ENCODE measurements at regions not wholly inside any gene's neighbourhood (a gene's known extent, or its start where the extent isn't known, plus 50 kb on each side); places are given as distances from the start of the nearest gene placed in this dataset.

DNA sequence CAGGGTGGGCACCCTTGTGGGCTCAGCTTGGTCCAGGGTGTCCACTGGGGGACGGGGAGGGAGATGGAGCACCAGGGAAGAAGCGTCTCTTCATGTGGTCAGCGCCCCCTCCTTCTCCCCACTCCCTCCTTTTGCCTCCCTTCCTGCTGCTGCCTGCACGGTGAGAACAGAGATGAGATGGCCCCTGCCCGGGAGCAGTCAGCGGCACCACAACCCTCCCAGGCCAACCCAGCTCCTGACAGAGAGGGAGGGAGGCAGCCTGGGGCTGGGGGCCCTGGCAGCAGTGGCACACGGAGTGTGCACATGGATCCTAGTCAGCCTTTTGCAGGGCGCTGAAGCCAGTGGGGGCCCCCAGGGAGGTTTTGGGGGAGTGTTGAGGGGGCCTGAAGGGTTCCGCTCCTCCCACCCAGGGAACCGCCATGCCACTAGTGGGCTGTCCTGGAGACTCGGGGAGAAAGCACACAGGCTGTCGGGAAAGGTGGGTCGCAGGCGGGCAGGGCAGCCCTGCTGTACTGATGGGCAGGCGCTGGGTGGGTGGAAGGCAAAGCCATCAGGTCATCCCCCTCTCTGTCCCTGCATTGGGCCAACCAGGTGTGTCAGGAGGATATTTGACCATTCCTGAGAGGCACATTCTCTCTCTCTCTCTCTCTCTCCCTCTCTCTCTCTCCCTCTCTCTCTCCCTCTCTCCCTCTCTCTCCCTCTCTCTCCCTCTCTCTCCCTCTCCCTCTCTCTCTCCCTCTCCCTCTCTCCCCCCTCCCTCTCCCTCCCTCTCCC lies 94.3 kb upstream of the BHLHE23 start:
- peak overlapping the region in 2 of 5 experiments; percentile 79 to 85 for H3K4me3 ChIP-seq (ENCODE audit: control extremely low read depth in 1 of 5, extremely low read depth in 1 of 5, insufficient read depth in 1 of 5, low read depth in 2 of 5, low read length in 4 of 5)
- TF ChIP-seq, protein P1, sequence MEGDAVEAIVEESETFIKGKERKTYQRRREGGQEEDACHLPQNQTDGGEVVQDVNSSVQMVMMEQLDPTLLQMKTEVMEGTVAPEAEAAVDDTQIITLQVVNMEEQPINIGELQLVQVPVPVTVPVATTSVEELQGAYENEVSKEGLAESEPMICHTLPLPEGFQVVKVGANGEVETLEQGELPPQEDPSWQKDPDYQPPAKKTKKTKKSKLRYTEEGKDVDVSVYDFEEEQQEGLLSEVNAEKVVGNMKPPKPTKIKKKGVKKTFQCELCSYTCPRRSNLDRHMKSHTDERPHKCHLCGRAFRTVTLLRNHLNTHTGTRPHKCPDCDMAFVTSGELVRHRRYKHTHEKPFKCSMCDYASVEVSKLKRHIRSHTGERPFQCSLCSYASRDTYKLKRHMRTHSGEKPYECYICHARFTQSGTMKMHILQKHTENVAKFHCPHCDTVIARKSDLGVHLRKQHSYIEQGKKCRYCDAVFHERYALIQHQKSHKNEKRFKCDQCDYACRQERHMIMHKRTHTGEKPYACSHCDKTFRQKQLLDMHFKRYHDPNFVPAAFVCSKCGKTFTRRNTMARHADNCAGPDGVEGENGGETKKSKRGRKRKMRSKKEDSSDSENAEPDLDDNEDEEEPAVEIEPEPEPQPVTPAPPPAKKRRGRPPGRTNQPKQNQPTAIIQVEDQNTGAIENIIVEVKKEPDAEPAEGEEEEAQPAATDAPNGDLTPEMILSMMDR (IDR thresholded peaks at IDR 0.05), result no peak
- no peak for TF ChIP-seq EZH2 (IDR thresholded peaks at IDR 0.05; ENCODE audit: borderline replicate concordance, insufficient read depth, low read depth, low read length, poor library complexity, severe bottlenecking)
- no peaks in the 10 kb centered on the region for H4K20me1 ChIP-seq (ENCODE audit: control insufficient read depth, insufficient read depth, low read length, poor library complexity, severe bottlenecking)
- CTCF ChIA-PET, result no interaction called here
- Mint-ChIP-seq H3K4me3 (no peak overlapping the region), H3K9me3 (ENCODE audit: insufficient read depth) (no peaks in the 10 kb centered on the region), H3K4me1 (peaks cover 7% of the 10 kb centered on the region), H3K27me3 (no peaks in the 10 kb centered on the region), H3K27ac (no peak overlapping the region)
- ATAC-seq (ENCODE audit: low read depth), result no peak
- H3K9ac ChIP-seq (ENCODE audit: low read length), result no peak overlapping the region
- POLR2A ChIA-PET, result no interaction called here
- 77% methylated on average over 11 of the region's 15 CpGs for WGBS (ENCODE audit: insufficient coverage)
- H3K79me2 ChIP-seq (ENCODE audit: control insufficient read depth, insufficient read depth, low read length), result no peaks in the 10 kb centered on the region
- H3K27ac ChIP-seq (ENCODE audit: low read length in 2 of 2), result no peak overlapping the region
- H3K9me3 ChIP-seq (ENCODE audit: control extremely low read depth in 1 of 3, control insufficient read depth in 2 of 3, insufficient read depth in 1 of 3, low read length in 2 of 3), result peaks cover 0 to 24% (median 0%) of the 10 kb centered on the region in 3 donors
- H3K4me2 ChIP-seq (replicated peaks; ENCODE audit: low read depth, low read length, poor library complexity, severe bottlenecking), result peak overlapping the region; percentile 84
- H2AFZ ChIP-seq (ENCODE audit: insufficient read depth, low read depth, low read length, poor library complexity, severe bottlenecking), result peak overlapping the region; percentile 86
- intact Hi-C loops (cut with micrococcal nuclease), result no loop called here
- no peak for DNase-seq
- no peaks in the 10 kb centered on the region for H3K36me3 ChIP-seq (replicated peaks in 1 of 2; ENCODE audit: control extremely low read depth in 1 of 2, control insufficient read depth in 1 of 2, extremely low read depth in 1 of 2, insufficient read depth in 2 of 2, low read length in 1 of 2)
- H3K27me3 ChIP-seq (replicated peaks in 1 of 4; ENCODE audit: control extremely low read depth in 1 of 4, control insufficient read depth in 3 of 4, insufficient read depth in 4 of 4, low read length in 3 of 4), result peaks cover 0 to 22% (median 0%) of the 10 kb centered on the region in 4 experiments
- H3K4me1 ChIP-seq (ENCODE audit: control insufficient read depth in 2 of 2, insufficient read depth in 2 of 2, low read length in 2 of 2), result peaks cover 3 to 4% of the 10 kb centered on the region in 2 donors

DNA sequence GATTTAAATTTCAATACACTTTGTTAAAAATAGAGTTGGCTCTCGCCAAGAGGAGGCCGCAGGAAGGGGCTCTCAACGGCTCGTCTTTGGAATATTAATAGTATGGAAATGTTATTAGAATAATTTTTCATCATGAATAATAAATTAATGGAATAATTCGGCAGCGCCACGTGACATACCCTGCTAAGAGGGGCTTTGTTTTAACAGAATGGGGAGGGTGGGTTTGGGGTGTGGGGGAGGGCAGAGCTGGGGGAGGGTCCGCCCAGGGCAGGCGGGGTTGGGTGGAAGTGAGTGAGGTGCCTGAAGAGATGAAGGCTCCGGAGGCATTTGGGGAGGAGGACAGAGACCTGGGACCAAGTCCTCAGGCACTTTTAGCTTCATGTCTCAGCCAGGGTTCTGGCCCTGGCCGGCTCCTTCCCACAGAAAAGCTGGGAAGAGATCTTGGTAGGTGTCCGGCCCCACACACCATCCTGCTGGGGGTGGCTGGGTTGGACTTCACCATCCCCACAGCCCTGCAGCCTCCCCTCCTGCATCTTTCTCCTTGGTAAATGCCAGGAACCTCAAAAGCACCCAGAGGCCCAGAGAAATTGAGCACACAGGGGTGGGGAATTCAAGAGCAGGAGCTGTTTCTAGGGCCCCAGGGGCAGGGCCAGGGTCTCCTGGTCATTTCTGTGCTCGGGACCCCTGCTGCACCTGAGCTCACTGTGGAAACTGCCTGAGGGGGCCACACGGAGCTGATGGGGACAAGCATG lies 93.6 kb upstream of the BHLHE23 start:
- WGBS (ENCODE audit: insufficient coverage), result 41% methylated on average over 5 of the region's 14 CpGs
- no peak overlapping the region for H3K4me3 Mint-ChIP-seq

More for the DNA sequence above, 93.6 kb upstream of the BHLHE23 start:
- no peak overlapping the region for H3K27ac ChIP-seq (ENCODE audit: low read length in 2 of 2)
- TF ChIP-seq EZH2 (IDR thresholded peaks at IDR 0.05; ENCODE audit: borderline replicate concordance, insufficient read depth, low read depth, low read length, poor library complexity, severe bottlenecking), result no peak
- TF ChIP-seq, protein P1 (IDR thresholded peaks at IDR 0.05), result no peak
- H3K4me1 ChIP-seq (ENCODE audit: control insufficient read depth in 2 of 2, insufficient read depth in 2 of 2, low read length in 2 of 2), result peaks cover 3 to 4% of the 10 kb centered on the region in 2 donors
- H3K4me2 ChIP-seq (replicated peaks; ENCODE audit: low read depth, low read length, poor library complexity, severe bottlenecking), result no peak overlapping the region
- H3K27me3 Mint-ChIP-seq, result peaks cover 6% of the 10 kb centered on the region
- intact Hi-C loops (cut with micrococcal nuclease), result no loop called here
- no peaks in the 10 kb centered on the region for H3K79me2 ChIP-seq (ENCODE audit: control insufficient read depth, insufficient read depth, low read length)
- H3K36me3 ChIP-seq (replicated peaks in 1 of 2; ENCODE audit: control extremely low read depth in 1 of 2, control insufficient read depth in 1 of 2, extremely low read depth in 1 of 2, insufficient read depth in 2 of 2, low read length in 1 of 2), result no peaks in the 10 kb centered on the region
- no peak overlapping the region for H3K4me3 ChIP-seq (ENCODE audit: control extremely low read depth in 1 of 5, extremely low read depth in 1 of 5, insufficient read depth in 1 of 5, low read depth in 2 of 5, low read length in 4 of 5)
- H3K27ac Mint-ChIP-seq, result no peak overlapping the region
- peaks cover 0 to 22% (median 0%) of the 10 kb centered on the region in 4 experiments for H3K27me3 ChIP-seq (replicated peaks in 1 of 4; ENCODE audit: control extremely low read depth in 1 of 4, control insufficient read depth in 3 of 4, insufficient read depth in 4 of 4, low read length in 3 of 4)
- ATAC-seq (ENCODE audit: low read depth) (no peak), DNase-seq (no peak)
- H3K9ac ChIP-seq (ENCODE audit: low read length), result no peak overlapping the region
- no peaks in the 10 kb centered on the region for H3K9me3 Mint-ChIP-seq (ENCODE audit: insufficient read depth)
- peaks cover 7% of the 10 kb centered on the region for H3K4me1 Mint-ChIP-seq
- ChIA-PET CTCF (no interaction called here), POLR2A (no interaction called here)
- no peak overlapping the region for H2AFZ ChIP-seq (ENCODE audit: insufficient read depth, low read depth, low read length, poor library complexity, severe bottlenecking)
- H4K20me1 ChIP-seq (ENCODE audit: control insufficient read depth, insufficient read depth, low read length, poor library complexity, severe bottlenecking), result no peaks in the 10 kb centered on the region
- H3K9me3 ChIP-seq (ENCODE audit: control extremely low read depth in 1 of 3, control insufficient read depth in 2 of 3, insufficient read depth in 1 of 3, low read length in 2 of 3), result peaks cover 0 to 24% (median 0%) of the 10 kb centered on the region in 3 donors

Data from B cell (primary cell).